Neural cell (in vitro differentiated cells): ENCODE measurements at regions not wholly inside any gene's neighbourhood (a gene's known extent, or its start where the extent isn't known, plus 50 kb on each side); places are given as distances from the start of the nearest gene placed in this dataset.

Source experiments
- H2AFZ ChIP-seq: fragments of 200-600, 300-800 bp; sonication (generic), shearing (Covaris generic); 2 replicates; pipeline ENCODE4 v1.6.0; 2014; ENCODE audit warnings: low read depth, mild to moderate bottlenecking, antibody characterized with exemption, low read length, moderate library complexity
- H3F3A ChIP-seq: fragments of 200-600 bp; shearing (Covaris generic); 2 replicates; pipeline ENCODE4 v1.6.1; 2016; ENCODE audit warnings: mild to moderate bottlenecking, moderate library complexity, mixed read lengths, antibody characterized with exemption, low read length; ENCODE audit not compliant: insufficient read depth, poor library complexity, severe bottlenecking
- H3K27ac ChIP-seq: fragments of 200-600, 300-800 bp; sonication (generic), shearing (Covaris generic); 2 replicates; pipeline ENCODE4 v1.5.1; 2014; ENCODE audit warnings: mild to moderate bottlenecking, low read length, moderate library complexity
- H3K27me3 ChIP-seq: fragments of 300-800, 200-600 bp; sonication (generic), shearing (Covaris generic); 2 replicates; pipeline ENCODE4 v1.6.0; 2014; ENCODE audit warnings: mild to moderate bottlenecking, low read depth, low read length, moderate library complexity; ENCODE audit not compliant: insufficient read depth
- H3K36me3 ChIP-seq: fragments of 300-800, 200-600 bp; sonication (generic), shearing (Covaris generic); 2 replicates; pipeline ENCODE4 v1.5.1; 2014; ENCODE audit warnings: mild to moderate bottlenecking, antibody characterized with exemption, low read length, moderate library complexity; ENCODE audit not compliant: insufficient read depth
- H3K4me2 ChIP-seq: fragments of 300-800, 200-600 bp; sonication (generic), shearing (Covaris generic); 2 replicates; pipeline ENCODE4 v1.6.0; 2014; ENCODE audit warnings: mild to moderate bottlenecking, low read length
- H3K4me3 ChIP-seq: fragments of 300-800, 200-600 bp; sonication (generic), shearing (Covaris generic); 2 replicates; pipeline ENCODE4 v1.5.1; 2014; ENCODE audit warnings: mild to moderate bottlenecking, low read length, moderate library complexity
- H3K79me2 ChIP-seq: fragments of 200-600 bp; shearing (Covaris generic); replicated peaks from 2 replicates; pipeline ENCODE4 v1.6.0; 2014; ENCODE audit warnings: mild to moderate bottlenecking, low read length, moderate library complexity; ENCODE audit not compliant: insufficient read depth
- H3K9ac ChIP-seq: fragments of 300-800, 200-600 bp; sonication (generic), shearing (Covaris generic); 2 replicates; pipeline ENCODE4 v1.6.1; 2016; ENCODE audit warnings: mild to moderate bottlenecking, low read length, mixed read lengths
- H3K9me2 ChIP-seq: fragments of 200-600 bp; shearing (Covaris generic); 2 replicates; pipeline ENCODE4 v1.6.1; 2016; ENCODE audit warnings: mild to moderate bottlenecking, low read length, mixed read lengths; ENCODE audit not compliant: insufficient read depth
- H3K9me3 ChIP-seq: fragments of 200-600, 300-800 bp; sonication (generic), shearing (Covaris generic); 2 replicates; pipeline ENCODE4 v1.6.1; 2016; ENCODE audit warnings: mild to moderate bottlenecking, mixed run types, low read length, moderate library complexity, mixed read lengths
- H4K20me1 ChIP-seq: fragments of 200-600 bp; shearing (Covaris generic); 2 replicates; pipeline ENCODE4 v1.6.1; 2016; ENCODE audit warnings: mild to moderate bottlenecking, mixed run types; ENCODE audit not compliant: insufficient read depth
- EP300 ChIP-seq: fragments of 450-650 bp; conservative IDR thresholded peaks from 2 replicates; pipeline ENCODE4 v1.6.1; 2014; ENCODE audit warnings: antibody characterized with exemption, mild to moderate bottlenecking, moderate library complexity; ENCODE audit not compliant: poor library complexity, severe bottlenecking
- EZH2 ChIP-seq: fragments of 200-600, 300-800 bp; shearing (Covaris generic), sonication (generic); IDR thresholded peaks from 2 replicates; pipeline ENCODE4 v1.6.1; 2014; ENCODE audit warnings: antibody characterized with exemption, low read length, borderline replicate concordance, mild to moderate bottlenecking; ENCODE audit not compliant: insufficient read depth, poor library complexity, severe bottlenecking
- MXI1 ChIP-seq: fragments of 450-650 bp; conservative IDR thresholded peaks from 2 replicates; pipeline ENCODE4 v1.6.1; 2014; ENCODE audit warnings: antibody characterized with exemption, mild to moderate bottlenecking; ENCODE audit not compliant: poor library complexity, severe bottlenecking
- POLR2AphosphoS5 ChIP-seq: IDR thresholded peaks from 2 replicates; pipeline ENCODE4 v1.6.1; 2012
- RAD21 ChIP-seq: fragments of 450-650 bp; conservative IDR thresholded peaks from 2 replicates; pipeline ENCODE4 v1.6.1; 2014; ENCODE audit warnings: antibody characterized with exemption, mild to moderate bottlenecking, moderate library complexity
- SMC3 ChIP-seq: fragments of 450-650 bp; conservative IDR thresholded peaks from 2 replicates; pipeline ENCODE4 v1.6.1; 2014; ENCODE audit warnings: antibody characterized with exemption, mild to moderate bottlenecking, moderate library complexity; ENCODE audit not compliant: poor library complexity
- TAF1 ChIP-seq: IDR thresholded peaks from 2 replicates; pipeline ENCODE4 v1.6.1; 2012; ENCODE audit warnings: low read depth
- TF ChIP-seq, protein P1 (sequence below): IDR thresholded peaks from 2 replicates; pipeline ENCODE4 v1.6.1; 2012; ENCODE audit warnings: borderline replicate concordance
- TF ChIP-seq, protein P2 (sequence below): fragments of 450-650 bp; IDR thresholded peaks from 2 replicates; pipeline ENCODE4 v1.5.1; 2014; ENCODE audit warnings: antibody characterized with exemption, mild to moderate bottlenecking, moderate library complexity; ENCODE audit not compliant: poor library complexity, severe bottlenecking

DNA sequence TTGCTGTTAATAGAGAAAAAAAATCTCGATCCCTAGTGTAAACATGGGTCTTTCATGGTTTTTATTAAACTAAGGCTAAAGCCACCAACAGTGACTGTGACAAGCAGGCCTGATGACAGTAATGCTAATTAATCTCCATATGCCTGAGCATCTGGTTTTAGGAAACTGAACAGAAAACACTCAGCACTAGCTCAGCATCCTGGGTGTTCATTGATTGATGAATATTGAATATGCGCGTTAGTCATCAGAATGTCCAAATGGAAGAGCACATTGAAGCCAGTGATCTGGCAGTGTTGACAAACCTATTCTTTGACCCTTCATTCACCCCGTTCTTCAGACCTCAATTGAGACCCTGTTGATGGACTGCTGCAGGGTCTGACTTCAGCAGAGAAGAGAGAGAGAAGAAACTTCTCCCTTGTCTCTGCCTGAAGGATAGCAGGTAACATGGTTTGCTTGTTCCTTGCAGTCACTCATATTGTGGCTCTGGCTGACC lies 283.8 kb downstream of the RDH14 start:
- no peaks in the 10 kb centered on the region for H3F3A ChIP-seq
- H3K4me3 ChIP-seq = no peak overlapping the region
- H4K20me1 ChIP-seq = no peaks in the 10 kb centered on the region
- H2AFZ ChIP-seq = no peak overlapping the region
- H3K36me3 ChIP-seq = no peaks in the 10 kb centered on the region
- H3K9me3 ChIP-seq = no peaks in the 10 kb centered on the region
- no peak overlapping the region for H3K27ac ChIP-seq
- no peak overlapping the region for H3K9ac ChIP-seq
- no peaks in the 10 kb centered on the region for H3K27me3 ChIP-seq
- H3K9me2 ChIP-seq = no peaks in the 10 kb centered on the region
- TF ChIP-seq, protein P1, sequence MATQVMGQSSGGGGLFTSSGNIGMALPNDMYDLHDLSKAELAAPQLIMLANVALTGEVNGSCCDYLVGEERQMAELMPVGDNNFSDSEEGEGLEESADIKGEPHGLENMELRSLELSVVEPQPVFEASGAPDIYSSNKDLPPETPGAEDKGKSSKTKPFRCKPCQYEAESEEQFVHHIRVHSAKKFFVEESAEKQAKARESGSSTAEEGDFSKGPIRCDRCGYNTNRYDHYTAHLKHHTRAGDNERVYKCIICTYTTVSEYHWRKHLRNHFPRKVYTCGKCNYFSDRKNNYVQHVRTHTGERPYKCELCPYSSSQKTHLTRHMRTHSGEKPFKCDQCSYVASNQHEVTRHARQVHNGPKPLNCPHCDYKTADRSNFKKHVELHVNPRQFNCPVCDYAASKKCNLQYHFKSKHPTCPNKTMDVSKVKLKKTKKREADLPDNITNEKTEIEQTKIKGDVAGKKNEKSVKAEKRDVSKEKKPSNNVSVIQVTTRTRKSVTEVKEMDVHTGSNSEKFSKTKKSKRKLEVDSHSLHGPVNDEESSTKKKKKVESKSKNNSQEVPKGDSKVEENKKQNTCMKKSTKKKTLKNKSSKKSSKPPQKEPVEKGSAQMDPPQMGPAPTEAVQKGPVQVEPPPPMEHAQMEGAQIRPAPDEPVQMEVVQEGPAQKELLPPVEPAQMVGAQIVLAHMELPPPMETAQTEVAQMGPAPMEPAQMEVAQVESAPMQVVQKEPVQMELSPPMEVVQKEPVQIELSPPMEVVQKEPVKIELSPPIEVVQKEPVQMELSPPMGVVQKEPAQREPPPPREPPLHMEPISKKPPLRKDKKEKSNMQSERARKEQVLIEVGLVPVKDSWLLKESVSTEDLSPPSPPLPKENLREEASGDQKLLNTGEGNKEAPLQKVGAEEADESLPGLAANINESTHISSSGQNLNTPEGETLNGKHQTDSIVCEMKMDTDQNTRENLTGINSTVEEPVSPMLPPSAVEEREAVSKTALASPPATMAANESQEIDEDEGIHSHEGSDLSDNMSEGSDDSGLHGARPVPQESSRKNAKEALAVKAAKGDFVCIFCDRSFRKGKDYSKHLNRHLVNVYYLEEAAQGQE = no peak
- TF ChIP-seq TAF1 = no peak
- no peak for TF ChIP-seq SMC3
- no peak for TF ChIP-seq POLR2AphosphoS5
- no peak for TF ChIP-seq EP300
- TF ChIP-seq MXI1 = no peak
- no peak for TF ChIP-seq RAD21
- TF ChIP-seq, protein P2, sequence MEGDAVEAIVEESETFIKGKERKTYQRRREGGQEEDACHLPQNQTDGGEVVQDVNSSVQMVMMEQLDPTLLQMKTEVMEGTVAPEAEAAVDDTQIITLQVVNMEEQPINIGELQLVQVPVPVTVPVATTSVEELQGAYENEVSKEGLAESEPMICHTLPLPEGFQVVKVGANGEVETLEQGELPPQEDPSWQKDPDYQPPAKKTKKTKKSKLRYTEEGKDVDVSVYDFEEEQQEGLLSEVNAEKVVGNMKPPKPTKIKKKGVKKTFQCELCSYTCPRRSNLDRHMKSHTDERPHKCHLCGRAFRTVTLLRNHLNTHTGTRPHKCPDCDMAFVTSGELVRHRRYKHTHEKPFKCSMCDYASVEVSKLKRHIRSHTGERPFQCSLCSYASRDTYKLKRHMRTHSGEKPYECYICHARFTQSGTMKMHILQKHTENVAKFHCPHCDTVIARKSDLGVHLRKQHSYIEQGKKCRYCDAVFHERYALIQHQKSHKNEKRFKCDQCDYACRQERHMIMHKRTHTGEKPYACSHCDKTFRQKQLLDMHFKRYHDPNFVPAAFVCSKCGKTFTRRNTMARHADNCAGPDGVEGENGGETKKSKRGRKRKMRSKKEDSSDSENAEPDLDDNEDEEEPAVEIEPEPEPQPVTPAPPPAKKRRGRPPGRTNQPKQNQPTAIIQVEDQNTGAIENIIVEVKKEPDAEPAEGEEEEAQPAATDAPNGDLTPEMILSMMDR = no peak
- TF ChIP-seq EZH2 = no peak
- H3K79me2 ChIP-seq = no peaks in the 10 kb centered on the region
- H3K4me2 ChIP-seq = no peak overlapping the region

DNA sequence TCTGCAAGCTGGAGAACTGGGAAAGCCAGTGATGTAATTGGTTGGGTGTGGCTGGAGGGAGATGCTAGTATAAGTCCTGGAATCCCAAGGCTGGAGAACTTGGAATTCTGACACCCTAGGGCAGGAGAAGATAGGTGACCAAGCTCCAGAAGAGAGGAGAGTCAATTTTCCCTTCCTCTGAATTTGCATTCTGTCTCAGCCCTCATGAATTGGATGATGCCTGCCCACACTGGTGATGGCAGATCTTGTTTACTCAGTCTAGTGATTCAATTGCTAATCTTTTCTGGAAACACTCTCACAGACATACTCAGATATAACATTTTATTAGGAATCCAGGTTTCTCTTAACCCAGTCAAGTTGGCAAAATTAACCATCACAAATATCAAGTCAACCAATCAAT lies 287.2 kb downstream of the RDH14 start:
- H3K36me3 ChIP-seq = no peaks in the 10 kb centered on the region
- H3K4me3 ChIP-seq = no peak overlapping the region
- no peak for TF ChIP-seq SMC3
- TF ChIP-seq EZH2 = no peak
- no peak for TF ChIP-seq TAF1
- TF ChIP-seq MXI1 = no peak
- TF ChIP-seq, protein P2 = no peak
- TF ChIP-seq POLR2AphosphoS5 = no peak
- no peak for TF ChIP-seq EP300
- no peak for TF ChIP-seq RAD21
- TF ChIP-seq, protein P1 = no peak
- H3K79me2 ChIP-seq = no peaks in the 10 kb centered on the region
- no peak overlapping the region for H3K9ac ChIP-seq
- no peaks in the 10 kb centered on the region for H3K27me3 ChIP-seq
- H2AFZ ChIP-seq = no peak overlapping the region
- no peak overlapping the region for H3K4me2 ChIP-seq
- no peaks in the 10 kb centered on the region for H3K9me3 ChIP-seq
- no peaks in the 10 kb centered on the region for H4K20me1 ChIP-seq
- no peaks in the 10 kb centered on the region for H3K9me2 ChIP-seq
- no peaks in the 10 kb centered on the region for H3F3A ChIP-seq
- H3K27ac ChIP-seq = no peak overlapping the region
